ENCODE measurements at regions not wholly inside any gene's neighbourhood (a gene's known extent, or its start where the extent isn't known, plus 50 kb on each side); places are given as distances from the start of the nearest gene placed in this dataset.

DNA sequence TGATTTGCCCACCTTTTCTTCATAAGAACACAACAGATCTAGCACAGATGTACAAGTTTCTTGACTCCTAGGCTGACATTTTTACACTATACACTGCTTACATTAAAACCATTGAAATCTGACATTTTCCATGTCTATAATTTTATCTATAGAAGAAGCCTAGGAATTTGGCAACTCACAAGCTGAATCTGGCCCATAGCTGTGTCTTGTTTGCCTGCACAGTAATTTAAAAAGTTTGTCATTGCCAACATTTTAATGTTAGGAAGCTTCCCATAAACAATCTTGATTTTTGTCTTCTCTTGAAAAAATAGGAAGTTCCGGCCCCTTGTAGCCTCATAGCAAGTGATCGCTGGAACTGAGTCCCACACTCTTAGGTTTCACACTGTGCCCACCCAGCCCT is 394.6 kb upstream of the AZI2 start:
- no peak for DNase-seq

DNA sequence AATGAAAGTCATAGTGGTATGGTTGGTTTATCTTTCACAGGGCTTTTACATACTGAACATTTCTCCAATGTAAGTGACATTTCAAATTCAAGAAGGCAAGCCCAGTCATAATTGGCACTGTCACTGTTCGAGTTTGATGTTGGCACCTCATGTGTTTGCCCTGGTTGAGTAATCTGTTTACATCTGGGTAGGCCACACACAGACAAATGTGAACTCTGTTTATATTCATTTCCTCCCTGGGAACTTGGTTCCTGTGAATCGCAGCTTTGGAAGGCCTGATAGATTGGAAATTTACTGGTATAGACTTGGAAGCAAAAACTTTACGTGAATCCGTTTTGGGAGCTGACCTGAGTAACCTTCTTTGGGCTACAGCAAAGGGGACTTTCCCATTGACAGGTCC is 395.2 kb upstream of the AZI2 start:
- no peak for DNase-seq

DNA sequence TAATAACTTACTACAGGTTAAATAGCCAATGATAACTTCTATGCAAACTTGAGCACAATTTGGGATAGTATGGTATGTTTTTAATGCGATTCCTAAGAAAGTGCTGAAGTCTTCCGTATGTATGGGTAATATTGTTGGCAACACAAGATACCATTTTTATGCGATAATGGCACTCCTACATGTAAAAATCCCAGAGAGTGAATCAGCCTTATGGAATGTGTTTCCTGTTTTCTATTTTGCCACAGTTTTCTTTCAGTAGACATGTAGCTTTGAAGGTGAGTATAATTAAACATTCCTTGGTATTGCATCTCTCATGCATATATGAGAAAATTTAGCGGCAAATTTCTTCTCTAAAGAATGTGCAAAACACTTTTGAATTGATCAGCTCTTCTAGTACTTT is 396.8 kb upstream of the AZI2 start:
- no peak for DNase-seq

DNA sequence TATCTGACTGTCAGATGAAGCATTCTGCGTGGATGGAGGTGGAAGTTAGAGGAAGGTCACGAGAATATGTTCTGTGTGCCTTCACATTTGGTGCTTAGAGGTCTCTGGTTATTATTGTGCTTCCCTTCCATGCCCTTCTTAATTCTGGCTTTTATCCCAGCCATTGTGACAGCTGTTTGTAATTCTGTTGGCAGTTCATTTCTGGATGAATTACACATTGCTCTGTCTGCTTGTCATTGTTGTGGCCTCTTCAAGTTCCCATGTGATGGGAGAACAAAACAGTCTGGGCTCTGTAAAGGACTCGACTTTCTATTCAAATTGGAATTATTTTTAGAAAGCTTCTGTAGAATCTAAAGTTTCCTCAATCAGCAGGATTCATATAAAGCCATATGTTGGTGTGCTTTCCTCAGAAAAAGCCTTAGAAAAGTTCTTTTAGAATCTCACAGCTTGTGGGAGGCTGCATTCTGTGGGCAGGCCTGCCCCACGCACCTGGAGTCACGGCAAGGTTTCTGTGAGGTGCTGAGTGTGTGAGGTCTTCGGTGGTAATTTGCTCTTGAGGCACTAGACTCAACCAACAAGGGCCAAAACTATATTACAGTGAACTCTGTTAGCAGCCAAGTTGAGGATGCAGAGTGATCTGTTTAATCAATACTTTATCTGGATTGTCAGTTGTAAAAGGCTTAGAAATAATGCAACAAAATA is 397.4 kb upstream of the AZI2 start:
- peak in 1 of 2 experiments; percentile 23 for DNase-seq

DNA sequence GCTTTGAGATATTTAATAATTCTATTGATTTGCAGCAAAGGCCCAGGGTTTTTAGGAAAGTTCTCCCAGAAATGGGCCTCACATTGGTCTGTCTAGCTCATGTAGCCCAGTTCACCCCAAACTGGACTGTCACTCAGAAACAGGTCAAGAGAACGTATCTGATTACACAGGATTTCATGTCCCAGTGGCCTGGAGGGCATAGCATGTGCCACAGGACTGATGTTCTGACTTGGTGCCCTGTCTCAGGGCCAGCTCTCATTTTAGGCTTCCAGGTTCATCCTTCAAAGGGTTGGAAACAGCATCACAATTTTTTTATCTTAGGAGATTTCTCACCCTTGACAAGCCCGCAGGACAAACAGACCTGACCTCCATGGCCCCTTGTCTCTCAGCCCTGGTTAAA is 398.4 kb upstream of the AZI2 start:
- no peak for DNase-seq

DNA sequence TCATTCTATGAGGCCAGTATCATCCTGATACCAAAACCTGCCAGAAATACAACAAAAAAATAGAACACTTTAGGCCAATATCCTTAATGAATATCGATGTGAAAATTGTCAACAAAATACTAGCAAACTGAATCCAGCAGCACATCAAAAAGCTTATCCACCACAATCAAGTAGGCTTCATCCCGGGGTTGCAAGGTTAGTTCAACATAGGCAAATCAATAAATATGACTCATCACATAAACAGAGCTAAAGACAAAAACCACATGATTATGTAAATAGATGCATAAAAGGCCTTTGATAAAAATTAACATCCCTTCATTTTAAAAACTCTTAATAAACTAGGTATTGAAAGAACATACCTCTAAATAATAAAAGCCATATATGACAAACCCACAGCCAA is 403.2 kb upstream of the AZI2 start:
- no peak for DNase-seq

DNA sequence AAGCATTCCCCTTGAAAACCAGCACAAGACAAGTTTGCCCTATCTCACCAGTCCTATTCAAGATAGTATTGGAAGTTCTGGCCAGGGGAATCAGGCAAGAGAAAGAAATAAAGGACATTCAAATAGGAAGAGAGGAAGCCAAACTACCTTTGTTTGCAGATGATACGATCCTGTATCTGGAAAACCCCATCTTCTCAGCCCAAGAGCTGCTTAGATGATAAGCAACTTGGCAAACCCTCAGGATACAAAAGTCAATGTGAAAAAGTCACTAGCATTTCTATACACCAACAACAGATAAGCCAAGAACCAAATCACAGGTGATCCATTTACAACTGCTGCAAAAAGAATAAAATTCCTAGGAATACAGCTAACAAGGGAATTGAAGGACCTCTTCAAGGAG is 403.7 kb upstream of the AZI2 start:
- no peak for DNase-seq

DNA sequence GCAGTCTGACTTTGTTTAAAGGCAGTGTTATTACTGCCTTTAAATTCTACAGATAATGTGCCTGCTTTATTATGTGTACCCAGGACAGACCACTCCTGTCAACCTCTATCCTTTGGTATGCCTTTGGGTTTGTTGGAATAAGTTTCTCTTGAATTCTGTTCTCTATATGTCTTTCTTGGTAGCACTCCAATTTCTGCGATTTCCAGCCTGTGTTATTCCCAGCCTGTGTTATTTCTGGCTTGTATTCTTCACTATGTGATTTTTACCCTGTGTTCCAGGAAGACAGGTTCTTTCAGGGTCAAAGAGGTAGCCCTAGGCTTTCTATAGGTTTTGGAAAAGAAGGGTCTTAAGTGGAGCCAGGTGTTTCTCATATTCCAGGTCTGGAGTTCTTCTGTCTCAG is 407.4 kb upstream of the AZI2 start:
- no peak for DNase-seq

DNA sequence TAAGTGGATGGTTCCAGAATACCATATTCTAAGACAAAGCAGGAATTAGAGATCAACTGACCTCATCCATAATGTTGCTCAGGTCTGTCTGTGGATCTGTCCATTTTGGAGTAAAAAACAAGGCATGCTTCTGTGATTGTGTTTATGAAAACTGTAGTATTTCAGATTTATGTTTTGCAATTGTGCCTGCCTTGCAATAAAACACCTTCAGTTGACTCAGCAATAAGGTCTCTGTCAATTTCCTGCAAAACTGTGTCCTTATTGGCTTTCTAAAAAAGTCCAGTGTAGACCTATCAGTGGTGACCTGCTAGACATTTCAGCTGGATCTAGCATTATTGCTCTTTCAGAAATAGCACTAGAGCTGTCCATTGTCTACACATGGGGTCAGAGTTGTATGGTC is 409.5 kb upstream of the AZI2 start:
- DNase-seq: no peak

DNA sequence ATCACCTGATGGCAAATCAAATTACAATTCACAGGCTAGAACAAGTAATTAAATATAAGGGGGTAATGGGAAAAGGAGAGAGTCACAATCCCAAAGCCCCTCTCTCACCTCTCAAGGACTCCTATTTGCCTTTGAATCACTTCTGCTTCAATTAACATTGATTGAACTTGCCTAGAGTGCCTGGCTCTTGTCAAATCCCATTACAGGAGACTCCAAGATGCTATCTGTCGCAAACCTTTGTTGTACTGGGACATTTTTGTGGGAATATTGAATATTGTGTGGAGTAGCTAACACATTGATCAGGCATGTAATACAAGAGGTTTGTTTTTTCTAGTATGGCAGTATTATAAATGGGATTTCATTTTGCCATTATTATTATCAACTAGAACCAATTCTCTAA is 412.8 kb upstream of the AZI2 start:
- no peak for DNase-seq

DNA sequence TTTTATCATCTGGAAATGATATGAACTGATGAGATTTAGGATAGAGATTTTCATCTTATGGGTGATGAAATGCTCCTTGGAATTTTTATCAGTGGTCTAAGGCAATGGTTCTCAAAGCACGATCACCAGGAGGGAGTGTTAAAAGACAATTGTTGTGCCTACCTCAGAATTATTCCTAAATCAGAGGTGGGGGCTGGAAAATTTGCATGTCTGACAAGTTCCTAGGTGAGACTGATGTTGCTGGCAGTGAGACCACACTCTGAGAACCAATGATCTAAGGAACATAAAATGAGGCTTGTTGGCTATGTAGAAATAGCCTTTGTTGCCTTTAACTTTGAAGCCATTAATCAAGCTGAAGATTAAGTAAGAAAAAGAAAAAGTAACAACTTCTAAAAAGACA is 416.6 kb upstream of the AZI2 start:
- DNase-seq: no peak

DNA sequence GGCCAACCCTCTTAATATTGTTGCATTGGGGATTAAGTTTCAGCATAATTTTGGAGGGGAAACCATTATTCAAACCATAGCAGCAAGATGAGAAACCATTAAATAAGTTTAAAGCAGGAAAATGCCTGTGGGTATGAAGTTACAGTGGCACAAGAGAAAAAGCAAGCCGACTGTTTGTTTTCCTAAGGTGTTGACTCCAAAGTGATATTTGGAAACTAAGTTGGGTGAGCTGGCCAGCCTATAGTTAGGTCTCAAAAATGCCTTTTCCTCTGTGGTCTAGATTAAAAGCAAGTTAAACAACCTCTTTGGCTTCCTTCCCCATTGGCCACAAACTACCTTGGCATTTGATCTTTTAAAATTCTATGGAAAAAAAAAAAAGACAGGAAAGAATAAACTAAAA is 419.8 kb upstream of the AZI2 start:
- DNase-seq: no peak

DNA sequence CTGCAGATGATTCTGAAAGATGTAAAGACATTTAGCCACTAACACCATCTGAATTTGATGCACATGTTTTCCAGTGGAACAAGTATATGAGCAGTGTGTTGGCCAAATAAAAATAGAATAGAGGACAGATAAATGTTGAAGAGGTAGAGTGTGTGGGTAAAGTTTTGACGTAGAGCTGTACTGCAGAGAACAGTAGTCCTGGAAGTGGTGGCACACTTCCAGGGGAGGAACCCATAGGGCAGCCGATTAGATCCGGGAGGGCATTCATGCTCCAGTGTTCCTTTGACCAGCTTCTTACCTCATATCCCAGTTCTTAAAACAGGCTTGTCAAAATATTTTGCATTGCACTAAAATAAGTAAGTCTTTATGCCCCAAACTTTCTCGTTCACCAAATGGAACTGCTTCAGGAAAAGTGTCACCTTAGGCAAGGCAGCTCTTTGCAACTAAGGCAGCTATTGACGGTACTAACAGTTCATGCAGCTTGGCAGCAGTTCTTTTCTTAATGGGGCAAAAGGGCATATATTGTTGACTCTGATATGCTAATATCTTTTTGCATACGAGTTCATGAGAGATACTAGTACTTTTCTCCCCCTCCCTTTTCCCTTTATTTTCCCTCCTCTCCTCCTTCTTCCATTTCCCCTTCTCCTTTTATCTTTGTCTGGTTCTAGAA is 429.3 kb upstream of the AZI2 start:
- DNase-seq: no peak

DNA sequence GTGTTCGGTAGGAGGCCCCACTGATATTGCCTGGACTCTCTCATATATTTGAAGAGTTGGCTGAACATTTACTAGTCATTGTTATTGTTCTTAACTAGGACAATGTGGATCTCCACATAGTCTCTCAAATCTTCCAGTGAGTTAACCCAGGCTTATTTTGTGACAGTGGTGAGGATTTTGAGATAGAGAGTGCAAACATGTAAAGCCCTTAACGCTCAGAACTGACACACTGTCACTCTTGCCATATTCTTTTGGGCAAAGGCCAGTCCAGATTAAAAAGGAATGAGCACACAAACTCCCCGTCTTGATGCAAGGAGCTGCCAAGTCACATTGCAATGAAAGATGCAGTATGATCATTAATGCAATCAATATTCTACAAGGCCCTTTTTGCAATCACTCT is 431.9 kb upstream of the AZI2 start:
- DNase-seq: no peak

DNA sequence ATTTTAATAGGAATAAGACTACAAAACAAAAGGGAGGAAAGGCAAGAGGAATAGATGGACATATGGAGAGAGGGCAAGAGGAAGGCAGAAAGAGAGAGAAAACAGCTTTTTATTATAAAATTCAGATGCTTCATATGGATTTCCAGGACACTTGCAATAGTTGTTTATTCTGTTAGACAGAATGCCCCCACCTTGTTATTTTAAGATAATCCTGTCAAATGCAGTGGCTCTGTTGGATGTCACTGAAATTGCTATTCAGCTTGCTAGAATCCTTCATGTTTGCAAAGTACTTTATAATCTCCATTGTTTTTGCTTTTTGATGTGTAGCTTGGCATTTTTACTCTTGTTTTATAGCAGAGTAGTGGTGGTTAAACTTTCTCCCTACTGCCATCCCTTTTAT is 432.4 kb upstream of the AZI2 start:
- no peak for DNase-seq

DNA sequence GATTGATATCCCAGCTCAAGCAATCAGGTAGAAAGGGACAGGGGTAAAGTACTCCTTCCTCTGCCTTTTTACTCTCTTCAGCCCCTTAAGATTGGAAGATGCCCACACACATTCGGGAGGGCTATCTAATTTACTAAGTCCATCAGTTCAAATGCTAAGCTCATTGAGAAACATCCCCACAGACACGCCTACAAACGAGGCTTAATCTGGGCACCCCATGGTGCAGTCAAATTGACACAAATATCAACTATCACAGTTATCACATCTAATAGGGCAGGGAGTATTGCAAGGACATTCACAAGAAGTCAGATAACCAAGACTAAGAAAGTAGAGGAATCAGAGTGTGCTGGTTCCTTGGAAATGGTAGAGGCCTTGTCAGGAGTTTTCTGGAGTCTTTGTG is 437.8 kb upstream of the AZI2 start:
- DNase-seq: no peak

DNA sequence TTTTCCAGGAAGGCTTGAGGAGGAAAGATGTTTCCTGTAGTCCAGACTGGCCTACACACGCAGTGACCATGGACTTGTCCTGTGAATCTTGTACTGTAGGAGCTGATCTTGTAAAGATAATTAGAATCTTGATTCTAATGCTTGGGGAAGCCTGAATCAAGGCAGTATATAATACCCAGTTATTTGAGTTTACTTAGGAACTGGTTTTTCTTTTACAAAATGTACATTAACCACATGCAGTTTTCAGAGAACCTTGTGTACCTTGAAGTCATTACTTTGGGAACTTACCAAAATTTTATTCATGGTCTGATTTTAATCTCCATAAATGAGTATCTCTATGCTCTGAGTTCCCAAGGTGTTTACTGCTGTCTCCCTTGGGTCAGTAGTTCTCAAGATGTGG is 439.9 kb upstream of the AZI2 start:
- DNase-seq: no peak

DNA sequence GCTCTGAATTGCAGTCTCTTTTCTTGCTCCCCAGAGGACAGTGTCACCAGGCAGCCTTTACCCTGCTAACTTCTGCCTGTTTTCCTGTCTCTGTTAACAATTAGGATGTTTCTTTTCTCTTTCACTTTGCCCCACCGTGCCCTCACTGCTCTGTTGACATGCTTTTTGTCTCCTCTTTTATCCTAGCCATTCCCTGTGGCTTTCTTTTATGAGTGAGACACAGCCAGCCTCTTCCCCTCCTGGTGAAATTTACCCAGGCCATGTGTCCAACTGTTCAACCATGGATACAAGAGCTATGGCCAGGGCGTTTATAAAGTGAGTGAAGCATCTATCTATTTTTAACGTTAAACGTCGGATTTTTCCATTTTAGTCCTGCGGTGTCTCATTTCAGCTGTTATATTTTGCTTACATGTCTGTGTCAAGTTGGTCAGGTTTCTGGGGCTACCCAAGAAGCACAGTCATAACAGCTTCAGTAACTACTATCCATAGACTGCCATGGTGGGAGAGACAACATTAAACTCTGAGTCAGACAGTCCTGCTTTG is 443.2 kb upstream of the AZI2 start:
- DNase-seq: no peak

DNA sequence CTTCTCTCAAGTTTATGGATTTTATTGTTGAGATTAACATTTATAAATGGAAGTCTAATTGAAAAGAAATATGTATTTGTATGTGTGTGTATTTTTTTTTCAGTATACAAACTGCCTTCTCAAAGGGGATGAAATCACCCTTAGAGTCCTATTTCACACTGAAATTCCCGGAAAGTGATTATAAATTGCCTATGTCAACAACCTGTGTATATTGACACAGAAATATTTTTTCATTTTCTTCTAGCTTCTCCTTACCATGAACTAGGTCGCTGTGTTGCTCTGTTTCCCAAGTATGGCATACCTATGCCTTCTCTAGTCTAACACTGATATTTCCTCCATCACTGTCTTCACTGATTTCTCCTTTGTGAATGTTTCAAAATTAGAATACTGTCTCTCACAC is 444.0 kb upstream of the AZI2 start:
- DNase-seq: no peak

DNA sequence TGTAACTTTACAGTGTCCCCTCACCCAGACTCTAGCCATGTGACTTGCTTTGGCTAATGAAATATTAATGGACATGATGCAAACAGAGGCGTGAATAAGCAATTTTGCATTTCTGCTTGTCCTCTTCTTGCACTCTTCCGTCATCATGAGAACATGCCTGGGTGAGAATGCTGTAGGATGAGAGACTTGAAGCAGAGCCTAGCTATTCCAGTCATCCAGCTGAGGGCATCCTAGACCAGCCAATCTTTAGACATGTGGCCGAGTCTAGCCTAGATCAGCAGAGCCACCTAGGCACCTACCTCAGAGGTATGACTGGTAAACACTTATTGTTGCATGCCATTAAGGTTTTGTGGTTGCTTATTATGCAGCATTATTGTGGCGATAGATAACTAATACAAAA is 450.5 kb upstream of the AZI2 start:
- no peak for DNase-seq

DNA sequence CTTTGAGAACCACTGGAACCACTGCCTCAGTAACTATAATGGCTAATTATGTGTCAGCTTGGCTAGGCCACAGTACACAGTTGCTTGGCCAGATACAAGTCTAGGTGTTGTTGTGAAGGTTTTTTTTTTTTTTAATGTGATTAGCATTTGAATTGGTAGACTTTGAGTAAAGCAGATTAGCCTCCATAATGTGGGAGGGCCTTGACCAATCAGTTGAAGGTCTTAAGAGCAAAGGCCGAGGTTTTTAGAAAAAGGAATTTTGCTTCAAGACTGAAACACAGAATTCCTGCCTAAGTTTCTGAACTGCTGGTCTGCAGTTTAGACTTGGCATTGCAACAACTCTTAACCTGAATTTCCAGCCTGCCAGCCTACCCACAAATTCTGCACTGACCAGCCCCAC is 451.6 kb upstream of the AZI2 start:
- no peak for DNase-seq

DNA sequence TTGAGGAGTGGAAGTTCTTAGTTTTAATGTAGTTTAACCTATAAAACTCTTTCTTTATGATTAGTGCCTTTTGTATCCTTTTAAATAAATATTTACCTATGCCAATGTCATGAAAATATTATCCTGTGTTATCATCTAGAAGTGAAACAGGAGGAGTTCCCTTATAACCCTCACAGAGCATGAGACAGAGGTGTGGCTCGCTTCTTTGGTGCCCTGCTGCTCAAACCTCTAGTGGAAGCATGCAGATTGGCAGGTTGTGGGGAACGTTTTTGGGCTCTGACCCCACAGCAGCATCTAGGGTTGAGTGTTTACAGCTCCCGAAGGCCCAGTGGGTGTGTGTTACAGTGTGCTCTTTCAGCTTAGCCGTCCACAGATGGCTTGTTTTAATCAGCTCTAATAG is 459.4 kb upstream of the AZI2 start:
- no peak for DNase-seq

DNA sequence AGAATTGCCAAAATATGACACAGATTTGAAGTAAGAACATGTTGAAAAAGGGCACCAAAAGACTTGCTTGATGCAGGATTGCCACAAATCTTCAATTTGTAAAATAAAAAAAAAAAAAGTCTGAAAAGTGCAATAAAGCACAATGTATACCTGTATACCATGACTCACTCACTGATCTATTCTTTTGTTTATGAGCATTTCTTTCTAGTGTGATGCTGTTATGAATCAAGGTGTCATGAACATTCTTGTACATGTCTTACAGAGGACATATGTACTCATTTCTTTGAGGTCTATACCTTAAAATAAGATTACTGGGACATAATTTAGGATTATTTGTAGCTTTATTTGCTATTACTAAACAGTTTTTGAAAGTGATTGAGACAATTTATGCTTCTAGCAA is 464.9 kb upstream of the RBMS3 start:
- DNase-seq: no peak

DNA sequence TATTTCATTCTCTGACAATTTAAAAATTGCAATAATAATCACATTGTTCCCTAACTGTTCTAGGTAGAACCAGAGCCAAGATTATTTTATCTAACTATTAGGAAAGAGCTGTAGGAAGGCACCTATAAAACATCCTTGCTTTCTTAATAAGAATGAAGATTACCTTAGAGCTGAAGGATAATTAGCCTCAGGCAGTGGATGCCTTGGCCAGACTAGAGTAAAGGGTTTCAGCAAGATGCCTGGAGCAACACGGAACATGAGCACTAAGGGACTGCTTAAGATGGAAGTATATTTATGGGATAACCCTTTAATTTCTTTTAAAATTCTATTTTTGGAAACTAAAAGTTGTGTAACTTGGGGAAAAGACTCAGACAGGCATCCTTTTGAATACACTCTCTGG is 456.6 kb upstream of the RBMS3 start:
- no peak for DNase-seq

DNA sequence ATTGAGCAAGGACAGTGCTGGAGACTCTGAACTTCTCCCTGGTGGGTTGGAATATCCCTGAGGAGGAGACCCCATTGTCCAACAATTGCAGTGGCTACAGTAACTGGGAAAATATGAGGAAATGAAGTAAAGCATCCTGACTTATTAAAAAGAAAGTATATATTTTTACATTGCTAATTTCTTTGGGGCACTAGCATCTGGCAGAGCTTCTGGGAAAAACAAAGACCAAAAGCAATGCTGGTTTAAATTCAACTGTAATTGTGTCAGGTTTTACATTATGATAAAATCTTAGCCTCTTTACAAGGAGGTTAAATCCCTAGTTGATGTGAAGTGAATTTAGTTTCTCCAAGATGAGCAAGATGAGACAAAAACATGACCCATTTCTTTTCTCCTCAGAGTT is 454.0 kb upstream of the RBMS3 start:
- DNase-seq: no peak

All from NCI-H446 (cell line).